NCI-H510A treated with DMSO at 0.1 percent for 48 hours (cell line): ENCODE measurements at regions not wholly inside any gene's neighbourhood (a gene's known extent, or its start where the extent isn't known, plus 50 kb on each side); places are given as distances from the start of the nearest gene placed in this dataset.

Experiments used
- DNase-seq: peaks from one replicate; lab custom pipeline; 2025; lab: John Stamatoyannopoulos, UW

GRCh38 chr2:120785228-120785966, 49.7 kb downstream of the GLI2 start:
- DNase-seq: no peak

- DNase-seq: no peak
Observed at GRCh38 chr2:120786038-120786960, 50.6 kb downstream of the GLI2 start.

- no peak for DNase-seq
Observed at GRCh38 chr2:120787111-120787821, 51.6 kb downstream of the GLI2 start.

- DNase-seq: no peak
Observed at GRCh38 chr2:120787822-120788700, 52.4 kb downstream of the GLI2 start.

- DNase-seq: no peak
Observed at GRCh38 chr2:120791243-120791961, 55.7 kb downstream of the GLI2 start.

GRCh38 chr2:120791962-120792297, 56.3 kb downstream of the GLI2 start:
- DNase-seq: no peak

- no peak for DNase-seq
Observed at GRCh38 chr2:120793682-120794403, 58.2 kb downstream of the GLI2 start.

- no peak for DNase-seq
Observed at GRCh38 chr2:120794716-120795115, 59.0 kb downstream of the GLI2 start.

- DNase-seq: no peak
Observed at GRCh38 chr2:120796094-120796493, 60.4 kb downstream of the GLI2 start.

- DNase-seq: no peak
Observed at GRCh38 chr2:120797421-120798221, 62.0 kb downstream of the GLI2 start.

- no peak for DNase-seq
Observed at GRCh38 chr2:120798567-120799247, 63.0 kb downstream of the GLI2 start.

- no peak for DNase-seq
Observed at GRCh38 chr2:120802158-120802557, 66.5 kb downstream of the GLI2 start.

- peak; percentile 31 for DNase-seq
Observed at GRCh38 chr2:120802867-120803484, 67.3 kb downstream of the GLI2 start.

- peak; percentile 62 for DNase-seq
Observed at GRCh38 chr2:120803764-120804335, 68.2 kb downstream of the GLI2 start.

GRCh38 chr2:120804459-120804858, 68.8 kb downstream of the GLI2 start:
- DNase-seq: peak; percentile 68

GRCh38 chr2:120805011-120805410, 69.3 kb downstream of the GLI2 start:
- no peak for DNase-seq

- DNase-seq: no peak
Observed at GRCh38 chr2:120805602-120806001, 69.9 kb downstream of the GLI2 start.

- no peak for DNase-seq
Observed at GRCh38 chr2:120807751-120808150, 72.1 kb downstream of the GLI2 start.
